Middle frontal gyrus (tissue), 1 donor: ENCODE measurements at regions not wholly inside any gene's neighbourhood (a gene's known extent, or its start where the extent isn't known, plus 50 kb on each side); places are given as distances from the start of the nearest gene placed in this dataset.

ENCODE experiments used
- DNase-seq: peaks from one replicate; pipeline ENCODE4 v3.0.0-alpha.2; 2015; ENCODE audit warnings: low spot score; ENCODE audit errors: extremely low spot score

GRCh38 chr15:62462268-62462667 is 297.2 kb upstream of the C2CD4B start:
- DNase-seq, result no peak

GRCh38 chr15:62462721-62463120 is 297.6 kb upstream of the C2CD4B start:
- no peak for DNase-seq

- no peak for DNase-seq
These were observed 299.6 kb upstream of the C2CD4B start for GRCh38 chr15:62464705-62465104.

GRCh38 chr15:62465173-62465572 is 300.1 kb upstream of the C2CD4B start:
- no peak for DNase-seq

GRCh38 chr15:62469478-62469873 is 304.4 kb upstream of the C2CD4B start:
- DNase-seq, result peak; percentile 32

- DNase-seq, result no peak
These were observed 305.0 kb upstream of the C2CD4B start for GRCh38 chr15:62469874-62470688.

GRCh38 chr15:62472616-62473299 is 307.7 kb upstream of the C2CD4B start:
- no peak for DNase-seq

GRCh38 chr15:62474021-62474770 is 309.1 kb upstream of the C2CD4B start:
- DNase-seq, result no peak

- no peak for DNase-seq
These were observed 309.7 kb upstream of the C2CD4B start for GRCh38 chr15:62474771-62475124.

GRCh38 chr15:62475591-62475990 is 310.5 kb upstream of the C2CD4B start:
- DNase-seq, result no peak

GRCh38 chr15:62476163-62476562 is 311.1 kb upstream of the C2CD4B start:
- no peak for DNase-seq

GRCh38 chr15:62477929-62478328 is 312.8 kb upstream of the C2CD4B start:
- no peak for DNase-seq

- no peak for DNase-seq
These were observed 317.8 kb upstream of the C2CD4B start for GRCh38 chr15:62482785-62483429.

- DNase-seq, result no peak
These were observed 318.7 kb upstream of the C2CD4B start for GRCh38 chr15:62483814-62484213.

GRCh38 chr15:62485170-62485720 is 320.2 kb upstream of the C2CD4B start:
- DNase-seq, result no peak

- no peak for DNase-seq
These were observed 321.0 kb upstream of the C2CD4B start for GRCh38 chr15:62486041-62486440.

GRCh38 chr15:62488387-62488786 is 323.3 kb upstream of the C2CD4B start:
- DNase-seq, result no peak

- DNase-seq, result no peak
These were observed 326.6 kb upstream of the C2CD4B start for GRCh38 chr15:62491642-62492041.

- DNase-seq, result no peak
These were observed 327.8 kb upstream of the C2CD4B start for GRCh38 chr15:62492900-62493299.

GRCh38 chr15:62494197-62494596 is 329.1 kb upstream of the C2CD4B start:
- DNase-seq, result no peak
